HL-60 (cell line): ENCODE measurements at regions not wholly inside any gene's neighbourhood (a gene's known extent, or its start where the extent isn't known, plus 50 kb on each side); places are given as distances from the start of the nearest gene placed in this dataset.

Experiments
- DNase-seq, 2 experiments: peaks; one replicate each; pipeline ENCODE4 v3.0.0-alpha.2; 2010 to 2020; ENCODE audit warnings: low read depth in 1 of 2, low spot score in 1 of 2
- H3K27ac ChIP-seq: fragments of 250-450 bp; sonication (Bioruptor Pico); replicated peaks from 2 replicates; pipeline ENCODE4 v1.5.1; 2020; ENCODE audit warnings: mild to moderate bottlenecking, moderate library complexity
- H3K27me3 ChIP-seq: fragments of 250-450 bp; sonication (Bioruptor Pico); 2 replicates; pipeline ENCODE4 v1.5.1; 2021; ENCODE audit warnings: mild to moderate bottlenecking, moderate library complexity; ENCODE audit not compliant: insufficient read depth, poor library complexity, severe bottlenecking
- H3K4me3 ChIP-seq: replicated peaks from 2 replicates; pipeline ENCODE4 v1.5.1; 2011; ENCODE audit warnings: mild to moderate bottlenecking, control low read depth, low read length; ENCODE audit not compliant: insufficient read depth
- CTCF ChIP-seq: IDR thresholded peaks from one replicate; pipeline ENCODE4 v1.5.1; 2011; ENCODE audit warnings: low read length, control low read depth, inconsistent platforms; ENCODE audit not compliant: insufficient read depth
- GABPA ChIP-seq: IDR thresholded peaks from 2 replicates; pipeline ENCODE4 v1.6.1; 2012; ENCODE audit warnings: low read depth
- POLR2AphosphoS5 ChIP-seq: IDR thresholded peaks from 2 replicates; pipeline ENCODE4 v1.6.1; 2012; ENCODE audit warnings: low read depth
- SPI1 ChIP-seq: IDR thresholded peaks from 2 replicates; pipeline ENCODE4 v1.6.1; 2012; ENCODE audit warnings: low read depth, mild to moderate bottlenecking, borderline replicate concordance
- TF ChIP-seq, protein P1 (sequence below): IDR thresholded peaks from 2 replicates; pipeline ENCODE4 v1.6.1; 2012; ENCODE audit warnings: low read depth; ENCODE audit not compliant: insufficient replicate concordance

GRCh38 chr5:130479045-130479804, 575.0 kb downstream of the CHSY3 start:
- H3K4me3 ChIP-seq = no peak overlapping the region
- H3K27ac ChIP-seq = no peak overlapping the region
- no peaks in the 10 kb centered on the region for H3K27me3 ChIP-seq
- TF ChIP-seq, protein P1, sequence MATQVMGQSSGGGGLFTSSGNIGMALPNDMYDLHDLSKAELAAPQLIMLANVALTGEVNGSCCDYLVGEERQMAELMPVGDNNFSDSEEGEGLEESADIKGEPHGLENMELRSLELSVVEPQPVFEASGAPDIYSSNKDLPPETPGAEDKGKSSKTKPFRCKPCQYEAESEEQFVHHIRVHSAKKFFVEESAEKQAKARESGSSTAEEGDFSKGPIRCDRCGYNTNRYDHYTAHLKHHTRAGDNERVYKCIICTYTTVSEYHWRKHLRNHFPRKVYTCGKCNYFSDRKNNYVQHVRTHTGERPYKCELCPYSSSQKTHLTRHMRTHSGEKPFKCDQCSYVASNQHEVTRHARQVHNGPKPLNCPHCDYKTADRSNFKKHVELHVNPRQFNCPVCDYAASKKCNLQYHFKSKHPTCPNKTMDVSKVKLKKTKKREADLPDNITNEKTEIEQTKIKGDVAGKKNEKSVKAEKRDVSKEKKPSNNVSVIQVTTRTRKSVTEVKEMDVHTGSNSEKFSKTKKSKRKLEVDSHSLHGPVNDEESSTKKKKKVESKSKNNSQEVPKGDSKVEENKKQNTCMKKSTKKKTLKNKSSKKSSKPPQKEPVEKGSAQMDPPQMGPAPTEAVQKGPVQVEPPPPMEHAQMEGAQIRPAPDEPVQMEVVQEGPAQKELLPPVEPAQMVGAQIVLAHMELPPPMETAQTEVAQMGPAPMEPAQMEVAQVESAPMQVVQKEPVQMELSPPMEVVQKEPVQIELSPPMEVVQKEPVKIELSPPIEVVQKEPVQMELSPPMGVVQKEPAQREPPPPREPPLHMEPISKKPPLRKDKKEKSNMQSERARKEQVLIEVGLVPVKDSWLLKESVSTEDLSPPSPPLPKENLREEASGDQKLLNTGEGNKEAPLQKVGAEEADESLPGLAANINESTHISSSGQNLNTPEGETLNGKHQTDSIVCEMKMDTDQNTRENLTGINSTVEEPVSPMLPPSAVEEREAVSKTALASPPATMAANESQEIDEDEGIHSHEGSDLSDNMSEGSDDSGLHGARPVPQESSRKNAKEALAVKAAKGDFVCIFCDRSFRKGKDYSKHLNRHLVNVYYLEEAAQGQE = no peak
- no peak for TF ChIP-seq CTCF
- TF ChIP-seq SPI1 = no peak
- TF ChIP-seq POLR2AphosphoS5 = no peak
- no peak for TF ChIP-seq GABPA
- DNase-seq = no peak

DNA sequence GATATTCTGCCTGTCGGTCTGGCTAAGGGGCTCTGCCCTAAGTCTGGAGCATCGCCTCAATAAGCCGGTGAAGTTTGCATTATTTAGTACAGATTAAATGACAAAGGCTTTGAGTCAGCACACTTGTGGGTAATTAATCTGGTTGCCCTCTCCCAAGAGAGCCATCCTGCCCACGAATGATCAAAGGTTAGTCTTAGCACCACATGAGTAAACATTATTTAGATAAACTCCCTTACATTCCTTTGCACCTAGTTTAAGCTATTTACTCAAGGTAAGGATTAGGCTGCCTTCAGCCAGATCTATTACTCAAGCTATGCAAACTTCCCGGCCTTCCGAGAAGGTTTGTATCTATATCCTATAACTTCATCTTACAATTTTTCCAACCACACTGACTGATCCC, 572.1 kb downstream of the CHSY3 start:
- Histone ChIP-seq H3K27me3 (no peaks in the 10 kb centered on the region), H3K4me3 (no peak overlapping the region), H3K27ac (no peak overlapping the region)
- TF ChIP-seq, protein P1 = no peak
- TF ChIP-seq GABPA (no peak), POLR2AphosphoS5 (no peak), SPI1 (no peak), CTCF (no peak)
- no peak for DNase-seq

DNA sequence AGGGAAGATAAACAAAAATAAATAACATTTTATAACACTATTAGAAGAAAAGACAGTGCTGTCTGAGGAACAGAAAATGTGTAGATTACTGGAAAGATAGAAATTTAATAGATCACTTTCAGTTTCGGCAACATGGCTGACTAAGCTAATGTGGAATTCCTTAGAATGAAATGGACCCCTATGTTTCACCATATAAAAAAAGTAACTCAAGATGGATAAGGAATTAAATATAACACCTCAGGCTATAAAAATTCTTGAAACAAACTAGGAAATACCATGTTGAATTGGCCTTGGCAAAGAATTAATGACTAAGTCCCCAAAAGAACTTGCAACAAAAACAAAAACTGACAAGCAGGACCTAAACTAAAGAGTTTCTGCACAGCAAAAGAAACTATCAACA, 558.3 kb downstream of the CHSY3 start:
- H3K27ac ChIP-seq = no peak overlapping the region
- no peaks in the 10 kb centered on the region for H3K27me3 ChIP-seq
- DNase-seq = no peak
- TF ChIP-seq POLR2AphosphoS5 (no peak), GABPA (no peak), CTCF (no peak), SPI1 (no peak)
- TF ChIP-seq, protein P1 = no peak
- no peak overlapping the region for H3K4me3 ChIP-seq
